DOHH2 (cell line): ENCODE measurements at regions not wholly inside any gene's neighbourhood (a gene's known extent, or its start where the extent isn't known, plus 50 kb on each side); places are given as distances from the start of the nearest gene placed in this dataset.

Experiments
- CTCF ChIP-seq: fragments of 200-600 bp; sonication (generic); IDR thresholded peaks from one replicate; pipeline ENCODE4 v1.5.1; 2014; ENCODE audit warnings: antibody characterized with exemption, mild to moderate bottlenecking, low read depth, low read length; ENCODE audit not compliant: poor library complexity, severe bottlenecking
- EZH2phosphoT487 ChIP-seq: fragments of 200-600 bp; sonication (generic); IDR thresholded peaks from 2 replicates; pipeline ENCODE4 v1.6.1; 2017; ENCODE audit warnings: borderline replicate concordance, mild to moderate bottlenecking, antibody characterized with exemption, low read length, moderate library complexity, mixed read lengths

GRCh38 chr3:135549928-135550494 lies 415.5 kb upstream of the PPP2R3A start:
- TF ChIP-seq CTCF (no peak), EZH2phosphoT487 (no peak)
